ENCODE measurements at regions not wholly inside any gene's neighbourhood (a gene's known extent, or its start where the extent isn't known, plus 50 kb on each side); places are given as distances from the start of the nearest gene placed in this dataset.

DNA sequence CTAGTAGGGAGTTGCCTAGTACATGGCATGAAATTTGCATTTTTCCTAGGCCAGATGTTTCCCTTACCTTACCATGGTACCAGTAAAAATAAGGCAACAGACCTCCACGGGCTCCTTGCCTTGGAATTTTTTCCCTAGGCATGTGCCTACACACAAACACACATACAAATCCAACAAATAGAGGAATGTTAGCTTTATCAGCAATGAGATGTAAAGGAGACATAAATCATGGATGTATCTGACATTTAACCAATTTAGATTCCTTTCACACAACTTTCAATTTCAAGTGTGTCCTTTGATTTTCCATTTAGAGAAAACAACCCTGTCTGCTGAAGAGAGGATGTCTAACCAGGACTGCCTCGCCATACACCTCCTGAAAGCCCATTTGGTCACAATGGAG is 209.7 kb upstream of the SP4 start:
- no peak overlapping the region for H3K23ac ChIP-seq (ENCODE audit: low read depth, low read length, poor library complexity)
- H3K18ac ChIP-seq (ENCODE audit: low read length): no peak overlapping the region
- H3K4me3 ChIP-seq (ENCODE audit: low read length in 2 of 2): no peak overlapping the region
- H2AFZ ChIP-seq (ENCODE audit: low read length): no peak overlapping the region
- no peak overlapping the region for H4K91ac ChIP-seq (ENCODE audit: low read depth, low read length, poor library complexity)
- no peaks in the 10 kb centered on the region for H3K4me1 ChIP-seq (ENCODE audit: control insufficient read depth in 2 of 2, insufficient read depth in 1 of 2, low read depth in 1 of 2, low read length in 2 of 2)
- H4K8ac ChIP-seq (ENCODE audit: low read depth, low read length): no peak overlapping the region
- H3K14ac ChIP-seq (ENCODE audit: low read length): no peak overlapping the region
- no peak overlapping the region for H3K4ac ChIP-seq (ENCODE audit: low read length)
- H3K27me3 ChIP-seq (ENCODE audit: control insufficient read depth in 3 of 3, insufficient read depth in 3 of 3, low read depth in 1 of 3, low read length in 3 of 3): no peaks in the 10 kb centered on the region
- H2AK5ac ChIP-seq (ENCODE audit: low read depth, low read length): no peak overlapping the region
- H3K9me3 ChIP-seq (replicated peaks in 1 of 2; ENCODE audit: control insufficient read depth in 2 of 2, insufficient read depth in 1 of 2, low read depth in 1 of 2, low read length in 2 of 2): peaks cover 0 to 2% of the 10 kb centered on the region in 2 donors
- no peak overlapping the region for H2BK5ac ChIP-seq (ENCODE audit: low read length)
- no peaks in the 10 kb centered on the region for H3K79me1 ChIP-seq (ENCODE audit: low read depth, low read length)
- no peak overlapping the region for H2BK12ac ChIP-seq (ENCODE audit: low read length)
- WGBS, 2 donors (ENCODE audit: extremely low coverage in 2 of 2, insufficient read length in 2 of 2, insufficient replicate concordance in 1 of 2): no CpG with 5 or more reads among the region's 2 CpGs
- no peak overlapping the region for H3K9ac ChIP-seq (ENCODE audit: low read depth, low read length, poor library complexity)
- H3K4me2 ChIP-seq (ENCODE audit: insufficient read depth, low read length, poor library complexity, severe bottlenecking): no peak overlapping the region
- no peak overlapping the region for H3K27ac ChIP-seq (replicated peaks; ENCODE audit: low read length)
- DNase-seq (ENCODE audit: low spot score): no peak
- H2BK15ac ChIP-seq (ENCODE audit: low read length): no peak overlapping the region
- no peak overlapping the region for H2BK120ac ChIP-seq (ENCODE audit: low read depth, low read length)
- no peaks in the 10 kb centered on the region for H3K36me3 ChIP-seq (replicated peaks in 1 of 2; ENCODE audit: control insufficient read depth in 2 of 2, insufficient read depth in 2 of 2, low read length in 2 of 2)

DNA sequence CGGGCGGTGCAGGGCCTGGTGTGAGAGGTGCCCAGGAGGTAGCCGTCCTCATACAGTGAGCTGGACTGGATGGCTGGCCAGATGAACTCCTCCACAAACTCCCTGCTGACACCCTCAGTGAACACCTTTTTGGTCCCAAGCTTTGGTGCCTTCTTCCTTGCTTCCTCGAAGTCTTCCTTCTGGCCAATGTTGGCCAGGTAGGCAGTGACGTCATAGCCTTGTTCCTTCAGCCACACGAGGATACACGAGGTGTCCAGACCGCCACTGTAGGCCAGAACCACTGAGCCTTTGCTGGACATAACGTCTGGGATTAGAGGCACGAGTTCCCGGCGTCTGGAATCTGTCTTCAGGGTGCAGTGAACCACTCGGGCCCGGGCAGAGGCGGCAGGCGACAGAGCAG is 206.8 kb upstream of the SP4 start:
- no peak overlapping the region for H2AK5ac ChIP-seq (ENCODE audit: low read depth, low read length)
- H3K4me1 ChIP-seq (ENCODE audit: control insufficient read depth in 2 of 2, insufficient read depth in 1 of 2, low read depth in 1 of 2, low read length in 2 of 2): no peaks in the 10 kb centered on the region
- H2BK12ac ChIP-seq (ENCODE audit: low read length): no peak overlapping the region

DNA sequence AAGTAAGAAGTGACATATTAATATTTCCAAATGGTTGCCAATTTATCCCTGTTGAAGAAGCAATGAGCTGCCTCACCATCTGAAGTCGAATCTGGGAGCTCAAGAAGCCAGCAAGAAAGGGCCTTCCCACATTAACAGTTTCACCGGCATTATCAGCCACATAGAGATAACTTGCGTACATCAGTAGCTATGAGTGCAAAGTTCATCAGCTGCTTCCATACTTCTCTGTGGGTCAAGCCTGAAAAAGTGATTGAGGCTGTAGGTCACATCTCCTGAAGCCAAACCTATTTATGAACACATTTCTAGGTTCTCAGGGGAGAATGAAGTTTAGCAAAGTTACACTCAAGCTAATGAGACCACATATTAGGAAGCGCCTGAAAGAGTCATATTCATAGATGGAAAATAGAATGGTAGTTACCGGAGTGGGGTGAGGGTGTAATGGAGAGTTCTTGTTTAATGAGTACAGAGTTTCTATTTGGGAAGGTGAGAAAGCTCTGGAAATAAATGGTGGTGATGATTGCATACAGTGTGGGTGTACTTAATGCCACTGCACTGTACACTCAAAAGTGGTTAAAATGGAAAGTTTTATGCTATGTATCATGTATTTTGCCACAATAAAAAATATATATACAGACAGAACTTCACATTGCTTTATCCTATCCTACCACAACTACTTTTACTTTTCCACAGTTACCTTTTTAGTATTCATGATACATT is 189.3 kb upstream of the SP4 start:
- Histone ChIP-seq H3K4me3 (ENCODE audit: low read length in 2 of 2) (no peak overlapping the region), H3K23ac (ENCODE audit: low read depth, low read length, poor library complexity) (no peak overlapping the region), H4K8ac (ENCODE audit: low read depth, low read length) (no peak overlapping the region), H3K4me2 (ENCODE audit: insufficient read depth, low read length, poor library complexity, severe bottlenecking) (no peak overlapping the region), H3K36me3 (replicated peaks in 1 of 2; ENCODE audit: control insufficient read depth in 2 of 2, insufficient read depth in 2 of 2, low read length in 2 of 2) (no peaks in the 10 kb centered on the region), H3K14ac (ENCODE audit: low read length) (no peak overlapping the region), H2BK12ac (ENCODE audit: low read length) (no peak overlapping the region), H3K27ac (replicated peaks; ENCODE audit: low read length) (no peak overlapping the region), H3K4me1 (ENCODE audit: control insufficient read depth in 2 of 2, insufficient read depth in 1 of 2, low read depth in 1 of 2, low read length in 2 of 2) (no peaks in the 10 kb centered on the region), H3K9ac (ENCODE audit: low read depth, low read length, poor library complexity) (no peak overlapping the region), H2BK5ac (ENCODE audit: low read length) (no peak overlapping the region), H2BK15ac (ENCODE audit: low read length) (no peak overlapping the region), H3K27me3 (ENCODE audit: control insufficient read depth in 3 of 3, insufficient read depth in 3 of 3, low read depth in 1 of 3, low read length in 3 of 3) (peaks cover 0 to 16% (median 0%) of the 10 kb centered on the region in 3 experiments), H3K18ac (ENCODE audit: low read length) (no peak overlapping the region), H2BK120ac (ENCODE audit: low read depth, low read length) (no peak overlapping the region), H3K4ac (ENCODE audit: low read length) (no peak overlapping the region), H2AK5ac (ENCODE audit: low read depth, low read length) (no peak overlapping the region), H3K79me1 (ENCODE audit: low read depth, low read length) (no peaks in the 10 kb centered on the region), H3K9me3 (replicated peaks in 1 of 2; ENCODE audit: control insufficient read depth in 2 of 2, insufficient read depth in 1 of 2, low read depth in 1 of 2, low read length in 2 of 2) (no peaks in the 10 kb centered on the region), H4K91ac (ENCODE audit: low read depth, low read length, poor library complexity) (no peak overlapping the region), H2AFZ (ENCODE audit: low read length) (no peak overlapping the region)
- DNase-seq (ENCODE audit: low spot score): no peak
- WGBS, 2 donors (ENCODE audit: extremely low coverage in 2 of 2, insufficient read length in 2 of 2, insufficient replicate concordance in 1 of 2): no CpG with 5 or more reads among the region's 5 CpGs

More for the DNA sequence above, 206.8 kb upstream of the SP4 start:
- Histone ChIP-seq H3K14ac (ENCODE audit: low read length) (no peak overlapping the region), H3K27me3 (ENCODE audit: control insufficient read depth in 3 of 3, insufficient read depth in 3 of 3, low read depth in 1 of 3, low read length in 3 of 3) (no peaks in the 10 kb centered on the region), H2BK5ac (ENCODE audit: low read length) (no peak overlapping the region), H3K4me2 (ENCODE audit: insufficient read depth, low read length, poor library complexity, severe bottlenecking) (no peak overlapping the region), H3K79me1 (ENCODE audit: low read depth, low read length) (no peaks in the 10 kb centered on the region), H4K8ac (ENCODE audit: low read depth, low read length) (no peak overlapping the region), H3K18ac (ENCODE audit: low read length) (peak overlapping the region; percentile 54), H3K4me3 (ENCODE audit: low read length in 2 of 2) (no peak overlapping the region), H3K36me3 (replicated peaks in 1 of 2; ENCODE audit: control insufficient read depth in 2 of 2, insufficient read depth in 2 of 2, low read length in 2 of 2) (no peaks in the 10 kb centered on the region), H3K9me3 (replicated peaks in 1 of 2; ENCODE audit: control insufficient read depth in 2 of 2, insufficient read depth in 1 of 2, low read depth in 1 of 2, low read length in 2 of 2) (peaks cover 0 to 2% of the 10 kb centered on the region in 2 donors), H2BK120ac (ENCODE audit: low read depth, low read length) (no peak overlapping the region), H3K27ac (replicated peaks; ENCODE audit: low read length) (no peak overlapping the region), H2BK15ac (ENCODE audit: low read length) (no peak overlapping the region), H4K91ac (ENCODE audit: low read depth, low read length, poor library complexity) (no peak overlapping the region), H3K4ac (ENCODE audit: low read length) (no peak overlapping the region), H3K23ac (ENCODE audit: low read depth, low read length, poor library complexity) (no peak overlapping the region), H2AFZ (ENCODE audit: low read length) (no peak overlapping the region), H3K9ac (ENCODE audit: low read depth, low read length, poor library complexity) (no peak overlapping the region)
- no CpG with 5 or more reads among the region's 16 CpGs for WGBS, 2 donors (ENCODE audit: extremely low coverage in 2 of 2, insufficient read length in 2 of 2, insufficient replicate concordance in 1 of 2)
- no peak for DNase-seq (ENCODE audit: low spot score)

DNA sequence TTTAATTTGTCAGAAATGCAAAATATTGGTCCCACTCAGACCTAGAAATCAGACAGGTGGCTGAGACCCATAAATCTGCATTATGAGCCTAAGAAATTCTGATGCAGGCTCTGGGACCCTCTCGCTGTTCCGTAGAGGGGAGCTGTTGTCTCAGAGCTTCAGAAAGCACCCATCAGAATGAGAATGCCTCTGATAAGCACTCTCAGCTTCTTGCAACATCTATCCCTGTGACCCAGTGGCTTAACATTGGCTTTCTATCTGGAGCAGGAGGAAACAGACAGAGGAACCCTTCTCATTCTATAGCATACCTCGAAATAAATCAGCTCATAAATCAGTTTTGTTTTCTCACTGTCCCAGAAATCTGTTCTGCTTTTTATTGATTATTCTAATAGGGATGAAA is 184.6 kb upstream of the SP4 start:
- H2BK12ac ChIP-seq (ENCODE audit: low read length): no peak overlapping the region
- WGBS, 2 donors (ENCODE audit: extremely low coverage in 2 of 2, insufficient read length in 2 of 2, insufficient replicate concordance in 1 of 2): no CpG with 5 or more reads among the region's 3 CpGs
- no peak overlapping the region for H3K4me2 ChIP-seq (ENCODE audit: insufficient read depth, low read length, poor library complexity, severe bottlenecking)
- H3K4ac ChIP-seq (ENCODE audit: low read length): no peak overlapping the region
- no peak overlapping the region for H3K14ac ChIP-seq (ENCODE audit: low read length)
- peaks cover 0 to 26% (median 0%) of the 10 kb centered on the region in 3 experiments for H3K27me3 ChIP-seq (ENCODE audit: control insufficient read depth in 3 of 3, insufficient read depth in 3 of 3, low read depth in 1 of 3, low read length in 3 of 3)
- H4K91ac ChIP-seq (ENCODE audit: low read depth, low read length, poor library complexity): no peak overlapping the region
- no peak for DNase-seq (ENCODE audit: low spot score)
- no peaks in the 10 kb centered on the region for H3K9me3 ChIP-seq (replicated peaks in 1 of 2; ENCODE audit: control insufficient read depth in 2 of 2, insufficient read depth in 1 of 2, low read depth in 1 of 2, low read length in 2 of 2)
- no peak overlapping the region for H3K18ac ChIP-seq (ENCODE audit: low read length)
- H3K79me1 ChIP-seq (ENCODE audit: low read depth, low read length): no peaks in the 10 kb centered on the region
- H4K8ac ChIP-seq (ENCODE audit: low read depth, low read length): no peak overlapping the region
- H2AK5ac ChIP-seq (ENCODE audit: low read depth, low read length): no peak overlapping the region
- no peak overlapping the region for H3K27ac ChIP-seq (replicated peaks; ENCODE audit: low read length)
- H3K4me1 ChIP-seq (ENCODE audit: control insufficient read depth in 2 of 2, insufficient read depth in 1 of 2, low read depth in 1 of 2, low read length in 2 of 2): no peaks in the 10 kb centered on the region
- H3K4me3 ChIP-seq (ENCODE audit: low read length in 2 of 2): no peak overlapping the region
- no peak overlapping the region for H3K9ac ChIP-seq (ENCODE audit: low read depth, low read length, poor library complexity)
- no peak overlapping the region for H2BK15ac ChIP-seq (ENCODE audit: low read length)
- H2BK120ac ChIP-seq (ENCODE audit: low read depth, low read length): no peak overlapping the region
- no peak overlapping the region for H2AFZ ChIP-seq (ENCODE audit: low read length)
- no peak overlapping the region for H2BK5ac ChIP-seq (ENCODE audit: low read length)
- H3K23ac ChIP-seq (ENCODE audit: low read depth, low read length, poor library complexity): no peak overlapping the region
- no peaks in the 10 kb centered on the region for H3K36me3 ChIP-seq (replicated peaks in 1 of 2; ENCODE audit: control insufficient read depth in 2 of 2, insufficient read depth in 2 of 2, low read length in 2 of 2)
